ENCODE measurements at regions not wholly inside any gene's neighbourhood (a gene's known extent, or its start where the extent isn't known, plus 50 kb on each side); places are given as distances from the start of the nearest gene placed in this dataset.

GRCh38 chr10:29925771-29926692, 133.4 kb downstream of the JCAD start:
- DNase-seq (ENCODE audit: low read depth), result no peak

- no peak for DNase-seq (ENCODE audit: low read depth)
These were observed 134.9 kb downstream of the JCAD start for GRCh38 chr10:29924436-29924835.

GRCh38 chr10:29923416-29923965, 135.9 kb downstream of the JCAD start:
- DNase-seq (ENCODE audit: low read depth), result no peak

- no peak for DNase-seq (ENCODE audit: low read depth)
These were observed 136.5 kb downstream of the JCAD start for GRCh38 chr10:29922892-29923291.

- DNase-seq (ENCODE audit: low read depth), result no peak
These were observed 137.2 kb downstream of the JCAD start for GRCh38 chr10:29922226-29922625.

- no peak for DNase-seq (ENCODE audit: low read depth)
These were observed 138.3 kb downstream of the JCAD start for GRCh38 chr10:29921071-29921446.

GRCh38 chr10:29920408-29921070, 138.8 kb downstream of the JCAD start:
- no peak for DNase-seq (ENCODE audit: low read depth)

- DNase-seq (ENCODE audit: low read depth), result no peak
These were observed 140.6 kb downstream of the JCAD start for GRCh38 chr10:29918623-29919400.

GRCh38 chr10:29917311-29917710, 142.1 kb downstream of the JCAD start:
- DNase-seq (ENCODE audit: low read depth), result no peak

GRCh38 chr10:29916669-29917068, 142.7 kb downstream of the JCAD start:
- DNase-seq (ENCODE audit: low read depth), result no peak

- no peak for DNase-seq (ENCODE audit: low read depth)
These were observed 144.2 kb downstream of the JCAD start for GRCh38 chr10:29914986-29915785.

- DNase-seq (ENCODE audit: low read depth), result no peak
These were observed 150.4 kb downstream of the JCAD start for GRCh38 chr10:29908962-29909361.

GRCh38 chr10:29900865-29901264, 158.5 kb downstream of the JCAD start:
- no peak for DNase-seq (ENCODE audit: low read depth)

- no peak for DNase-seq (ENCODE audit: low read depth)
These were observed 161.2 kb downstream of the JCAD start for GRCh38 chr10:29897999-29898716.

GRCh38 chr10:29897430-29897829, 162.0 kb downstream of the JCAD start:
- no peak for DNase-seq (ENCODE audit: low read depth)

GRCh38 chr10:29896053-29896452, 163.3 kb downstream of the JCAD start:
- peak; percentile 9 for DNase-seq (ENCODE audit: low read depth)

GRCh38 chr10:29895456-29895855, 163.9 kb downstream of the JCAD start:
- peak; percentile 76 for DNase-seq (ENCODE audit: low read depth)

- no peak for DNase-seq (ENCODE audit: low read depth)
These were observed 171.1 kb downstream of the JCAD start for GRCh38 chr10:29888321-29888720.

GRCh38 chr10:29886299-29886698, 173.1 kb downstream of the JCAD start:
- DNase-seq (ENCODE audit: low read depth), result no peak

- DNase-seq (ENCODE audit: low read depth), result no peak
These were observed 176.2 kb downstream of the JCAD start for GRCh38 chr10:29883231-29883630.

GRCh38 chr10:29882766-29883165, 176.6 kb downstream of the JCAD start:
- DNase-seq (ENCODE audit: low read depth), result no peak
